ENCODE measurements at regions not wholly inside any gene's neighbourhood (a gene's known extent, or its start where the extent isn't known, plus 50 kb on each side); places are given as distances from the start of the nearest gene placed in this dataset.

DNA sequence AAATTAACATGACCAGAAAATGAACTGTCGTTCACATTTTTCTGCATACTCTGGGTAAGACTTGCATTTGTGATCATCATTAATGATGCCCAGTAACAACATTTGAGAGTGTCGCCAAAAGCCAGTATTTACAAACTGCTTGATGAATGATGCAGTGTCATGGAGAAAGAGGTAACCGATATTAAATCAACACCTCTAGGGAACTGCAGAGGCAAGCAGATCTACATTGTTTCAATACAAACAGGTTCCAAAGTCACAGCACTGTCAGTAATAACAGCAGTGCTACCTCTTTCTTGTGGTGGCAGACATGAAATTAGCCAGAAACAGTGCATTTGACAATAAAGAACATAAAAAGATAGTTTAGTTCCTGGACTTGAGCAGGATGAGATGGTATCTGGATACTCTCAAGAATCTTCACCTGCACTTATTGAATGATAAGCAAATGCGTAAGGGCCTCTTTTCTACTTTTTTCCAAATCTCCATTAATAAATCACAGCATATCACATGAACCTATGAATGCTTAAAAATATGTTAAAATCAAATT lies 456.6 kb downstream of the ARHGEF28 start:
- DNase-seq (ENCODE audit: low spot score): no peak
- intact Hi-C loops (cut with DNase I): no loop called here

DNA sequence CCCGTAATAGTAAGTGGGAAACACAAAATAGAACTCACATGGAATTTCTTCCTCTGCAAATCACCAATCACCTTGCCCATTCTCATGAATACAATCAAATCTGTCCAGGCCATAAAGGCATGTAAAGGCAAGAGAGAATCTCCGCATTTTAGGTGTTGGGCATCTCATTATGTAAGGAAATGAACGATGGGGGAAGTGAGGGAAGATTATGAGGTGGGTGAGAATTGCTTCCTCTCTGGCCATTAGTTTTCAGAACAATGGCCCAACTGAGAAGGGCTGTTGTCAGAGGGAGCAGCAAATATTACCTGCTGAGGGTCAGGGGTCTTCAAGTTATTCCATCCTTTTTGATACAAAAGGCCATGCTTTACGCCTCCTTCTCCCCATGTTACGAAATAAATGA lies 455.1 kb downstream of the ARHGEF28 start:
- intact Hi-C loops (cut with DNase I): no loop called here
- DNase-seq (ENCODE audit: low spot score): no peak

GRCh38 chr5:74079971-74080556 lies 454.1 kb downstream of the ARHGEF28 start:
- no peak for DNase-seq (ENCODE audit: low spot score)
- intact Hi-C loops (cut with DNase I): no loop called here

GRCh38 chr5:74075501-74076484 lies 449.8 kb downstream of the ARHGEF28 start:
- intact Hi-C loops (cut with DNase I): no loop called here
- DNase-seq (ENCODE audit: low spot score): no peak

GRCh38 chr5:74074111-74074510 lies 448.1 kb downstream of the ARHGEF28 start:
- no peak for DNase-seq (ENCODE audit: low spot score)
- intact Hi-C loops (cut with DNase I): no loop called here

DNA sequence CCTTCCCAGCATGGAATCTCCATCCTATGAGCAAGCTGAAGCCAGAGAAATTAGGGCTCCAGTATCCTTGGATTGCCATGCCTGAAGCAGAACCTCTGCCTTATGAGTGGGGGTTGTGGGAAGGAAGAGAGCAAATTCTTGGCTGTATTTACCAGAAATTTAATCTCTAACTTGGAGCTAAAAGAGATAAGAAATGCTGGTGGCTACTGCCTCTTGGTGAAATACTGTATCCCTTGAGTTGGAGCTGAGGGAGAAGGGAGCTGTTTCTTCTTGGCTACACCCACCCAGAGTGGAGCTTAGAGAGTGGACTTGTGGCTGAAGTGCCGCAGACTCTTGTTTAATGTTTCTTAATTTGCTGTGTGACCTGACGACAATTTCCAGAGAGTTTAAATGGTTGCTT lies 447.3 kb downstream of the ARHGEF28 start:
- no peak for DNase-seq (ENCODE audit: low spot score)
- intact Hi-C loops (cut with DNase I): no loop called here

- DNase-seq (ENCODE audit: low spot score): no peak
- intact Hi-C loops (cut with DNase I): no loop called here
These were observed 446.6 kb downstream of the ARHGEF28 start for GRCh38 chr5:74072646-74073045.

DNA sequence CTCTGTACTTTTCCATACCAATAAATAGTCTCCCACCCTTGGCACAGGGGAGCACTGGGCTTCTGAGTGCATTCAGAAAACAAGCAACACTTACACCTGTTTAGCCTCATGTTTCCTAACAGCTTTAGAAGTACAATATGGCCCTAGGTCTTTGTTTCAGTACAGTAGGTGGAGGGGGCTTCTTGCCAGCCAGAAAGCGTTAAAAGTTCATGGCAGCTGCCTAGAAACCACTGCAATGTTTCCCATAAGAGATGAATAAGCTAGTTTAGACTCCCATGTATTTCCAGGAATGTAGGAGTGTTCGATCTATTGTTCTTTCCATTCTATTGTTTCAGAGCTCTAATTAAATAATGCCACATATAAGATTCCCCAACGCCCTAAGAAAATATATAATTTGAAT lies 444.8 kb downstream of the ARHGEF28 start:
- intact Hi-C loops (cut with DNase I): no loop called here
- DNase-seq (ENCODE audit: low spot score): no peak

DNA sequence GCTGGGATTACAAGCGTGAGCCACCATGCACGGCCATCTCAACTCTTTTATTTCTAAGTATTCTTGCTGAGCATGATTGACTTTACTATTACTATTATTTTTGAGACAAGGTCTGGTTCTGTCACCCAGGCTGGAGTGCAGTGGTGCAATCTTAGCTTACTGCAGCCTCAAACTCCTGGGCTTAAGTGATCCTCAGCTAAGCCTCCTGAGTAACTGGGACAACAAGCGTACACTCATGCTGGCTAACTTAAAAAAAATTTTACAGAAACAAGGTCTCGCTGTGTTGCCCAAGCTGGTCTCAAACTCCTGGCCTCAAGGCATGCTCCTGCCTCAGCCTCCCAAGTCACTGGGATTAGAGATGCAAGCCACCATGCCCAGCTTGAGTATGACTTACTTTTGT lies 443.7 kb downstream of the ARHGEF28 start:
- DNase-seq (ENCODE audit: low spot score): no peak
- intact Hi-C loops (cut with DNase I): no loop called here

- DNase-seq (ENCODE audit: low spot score): no peak
- intact Hi-C loops (cut with DNase I): no loop called here
These were observed 441.9 kb downstream of the ARHGEF28 start for GRCh38 chr5:74067748-74068541.

- DNase-seq (ENCODE audit: low spot score): no peak
- intact Hi-C loops (cut with DNase I): no loop called here
These were observed 438.9 kb downstream of the ARHGEF28 start for GRCh38 chr5:74064911-74065310.

DNA sequence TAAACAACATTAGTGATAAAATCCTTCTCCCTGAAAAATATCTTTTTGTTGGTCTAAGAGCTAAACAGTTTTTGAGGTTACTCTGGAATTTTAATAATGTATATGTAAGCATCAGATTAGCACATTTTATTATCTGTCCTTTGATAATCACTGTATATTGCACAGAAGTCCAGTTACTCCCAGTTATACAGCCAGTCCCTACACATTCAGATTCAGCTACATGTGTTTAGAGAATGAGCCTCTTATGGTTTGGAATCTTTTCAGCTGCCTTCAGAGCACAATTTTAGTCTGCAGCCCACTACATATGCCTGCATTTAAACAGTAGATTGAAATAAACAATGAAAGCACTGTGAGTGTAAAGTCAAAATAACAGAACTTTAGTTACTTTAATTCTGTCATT lies 438.2 kb downstream of the ARHGEF28 start:
- DNase-seq (ENCODE audit: low spot score): no peak
- intact Hi-C loops (cut with DNase I): no loop called here

GRCh38 chr5:74063821-74064220 lies 437.8 kb downstream of the ARHGEF28 start:
- DNase-seq (ENCODE audit: low spot score): no peak
- intact Hi-C loops (cut with DNase I): no loop called here

GRCh38 chr5:74063346-74063745 lies 437.4 kb downstream of the ARHGEF28 start:
- no peak for DNase-seq (ENCODE audit: low spot score)
- intact Hi-C loops (cut with DNase I): no loop called here

GRCh38 chr5:74061292-74061691 lies 435.3 kb downstream of the ARHGEF28 start:
- intact Hi-C loops (cut with DNase I): no loop called here
- DNase-seq (ENCODE audit: low spot score): no peak

- intact Hi-C loops (cut with DNase I): no loop called here
- DNase-seq (ENCODE audit: low spot score): no peak
These were observed 433.7 kb downstream of the ARHGEF28 start for GRCh38 chr5:74059706-74060105.

DNA sequence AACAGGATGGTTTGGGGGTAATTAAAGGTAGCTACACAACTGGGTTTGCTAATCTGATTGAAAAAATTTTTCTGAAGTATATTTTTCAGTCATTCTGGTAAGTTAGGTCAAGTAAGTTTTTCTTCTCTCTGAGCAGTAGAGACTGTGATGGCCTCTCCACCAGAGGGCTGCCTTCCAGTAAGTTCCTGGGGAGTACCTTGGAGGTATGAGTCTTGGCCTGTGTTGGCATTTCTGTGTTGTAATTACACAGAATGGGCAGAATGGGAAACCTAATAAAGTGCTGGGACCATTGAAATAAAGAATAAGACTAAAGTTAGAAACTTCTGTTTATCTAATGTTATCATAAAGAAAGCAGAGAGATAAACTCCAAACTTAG lies 430.8 kb downstream of the ARHGEF28 start:
- intact Hi-C loops (cut with DNase I): no loop called here
- DNase-seq (ENCODE audit: low spot score): no peak

- intact Hi-C loops (cut with DNase I): no loop called here
- no peak for DNase-seq (ENCODE audit: low spot score)
These were observed 430.3 kb downstream of the ARHGEF28 start for GRCh38 chr5:74056107-74056788.

DNA sequence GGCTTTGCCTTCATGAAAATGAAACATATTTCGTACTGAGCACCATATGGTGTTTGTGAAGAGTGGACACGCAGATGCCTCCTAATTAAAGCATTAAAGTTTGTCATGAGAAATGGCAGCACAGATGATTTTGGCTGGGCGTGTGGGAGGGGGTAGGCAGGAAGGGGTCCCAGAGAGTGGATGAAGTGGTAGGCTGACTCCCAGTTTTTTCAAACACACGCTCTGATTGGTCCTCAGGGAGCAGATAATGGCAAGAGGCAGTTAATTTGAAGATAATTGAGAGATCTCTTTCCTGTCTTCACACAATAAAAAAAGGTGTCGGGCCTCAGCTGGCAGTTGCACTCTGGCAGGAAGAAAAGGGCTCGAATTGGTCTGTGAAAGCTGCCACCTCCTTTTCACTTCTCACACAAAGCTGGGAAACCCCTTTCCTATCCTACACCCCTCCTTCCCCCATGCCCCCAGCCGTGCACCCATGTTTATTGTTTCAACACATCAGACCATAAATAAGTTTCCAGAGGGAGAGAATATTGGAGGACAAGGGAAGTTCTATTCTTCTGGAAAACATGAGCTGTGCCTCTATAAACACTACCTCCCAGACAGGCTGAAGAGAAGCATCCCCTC lies 429.6 kb downstream of the ARHGEF28 start:
- intact Hi-C loops (cut with DNase I): no loop called here
- DNase-seq (ENCODE audit: low spot score): no peak
